IMR-90 (cell line): ENCODE measurements at regions not wholly inside any gene's neighbourhood (a gene's known extent, or its start where the extent isn't known, plus 50 kb on each side); places are given as distances from the start of the nearest gene placed in this dataset.
A peak's percentile ranks its signal among the peaks of the same experiment; 100 is the strongest.

Source experiments
- ATAC-seq: fragments of 200-7000 bp; cut with Tn5 transposase; 2 replicates; pipeline ENCODE4 v1.9.1; 2020; ENCODE audit warnings: low read depth, mild to moderate bottlenecking, moderate library complexity
- BruUV-seq: library from RNA; stranded (reverse); fragments of 400-500 nt; replicated peaks from 2 replicates; lab custom pipeline; 2021; lab: Mats Ljungman, UMichigan
- CTCF ChIA-PET: fragments of 300-600 bp; formaldehyde crosslinking; extraction: SDS; loops from one replicate; lab custom pipeline; 2021; ENCODE audit warnings: antibody characterized with exemption; lab: Yijun Ruan, JAX
- POLR2A ChIA-PET: fragments of 300-600 bp; sonication (Branson Sonifier 250); formaldehyde crosslinking; loops from one replicate; lab custom pipeline; 2022; ENCODE audit warnings: antibody characterized with exemption; ENCODE audit not compliant: unreplicated experiment; lab: Charles Lee
- DNase-seq: peaks from one replicate; pipeline ENCODE4 v3.0.0; 2013
- H2AFZ ChIP-seq: replicated peaks from 2 replicates; pipeline ENCODE3; 2013; ENCODE audit warnings: low read length, mild to moderate bottlenecking; ENCODE audit not compliant: poor library complexity
- H2AK5ac ChIP-seq: 2 replicates; pipeline ENCODE4 v1.6.1; 2013; ENCODE audit warnings: low read depth, low read length, inconsistent platforms
- H2AK9ac ChIP-seq: replicated peaks from 2 replicates; pipeline ENCODE3; 2013; ENCODE audit warnings: mild to moderate bottlenecking, low read depth, low read length, moderate library complexity; ENCODE audit not compliant: poor library complexity
- H2BK120ac ChIP-seq: 2 replicates; pipeline ENCODE4 v1.6.1; 2013; ENCODE audit warnings: low read depth, low read length, inconsistent platforms
- H2BK15ac ChIP-seq: 3 replicates; pipeline ENCODE4 v1.6.1; 2013; ENCODE audit warnings: low read depth, low read length, inconsistent platforms
- H2BK20ac ChIP-seq: 2 replicates; pipeline ENCODE4 v1.6.1; 2013; ENCODE audit warnings: low read depth, mild to moderate bottlenecking, inconsistent platforms, low read length, moderate library complexity
- H2BK5ac ChIP-seq: 2 replicates; pipeline ENCODE4 v1.6.1; 2013; ENCODE audit warnings: mild to moderate bottlenecking, low read depth, low read length, inconsistent platforms; ENCODE audit not compliant: poor library complexity, severe bottlenecking
- H3K14ac ChIP-seq: replicated peaks from 2 replicates; pipeline ENCODE4 v1.6.1; 2013; ENCODE audit warnings: low read depth, low read length, inconsistent platforms
- H3K18ac ChIP-seq: 2 replicates; pipeline ENCODE4 v1.6.1; 2013; ENCODE audit warnings: low read depth, low read length, control low read depth
- H3K23ac ChIP-seq: 2 replicates; pipeline ENCODE4 v1.6.1; 2013; ENCODE audit warnings: low read depth, low read length, inconsistent platforms
- H3K27ac ChIP-seq: 2 replicates; pipeline ENCODE4 v1.5.1; 2013; ENCODE audit warnings: mild to moderate bottlenecking, control low read depth, low read length; ENCODE audit not compliant: insufficient read depth
- H3K27me3 ChIP-seq: 2 replicates; pipeline ENCODE4 v1.6.1; 2013; ENCODE audit warnings: low read length; ENCODE audit not compliant: control insufficient read depth, insufficient read depth
- H3K36me3 ChIP-seq: 2 replicates; pipeline ENCODE4 v1.6.1; 2013; ENCODE audit warnings: low read length, mixed read lengths; ENCODE audit not compliant: control insufficient read depth, insufficient read depth
- H3K4ac ChIP-seq: 2 replicates; pipeline ENCODE4 v1.6.1; 2013; ENCODE audit warnings: low read depth, low read length, inconsistent platforms
- H3K4me1 ChIP-seq: 2 replicates; pipeline ENCODE4 v1.6.1; 2013; ENCODE audit warnings: low read length, mixed read lengths; ENCODE audit not compliant: control insufficient read depth, insufficient read depth
- H3K4me2 ChIP-seq: 2 replicates; pipeline ENCODE4 v1.6.1; 2013; ENCODE audit warnings: low read depth, mild to moderate bottlenecking, control low read depth, low read length, moderate library complexity
- H3K4me3 ChIP-seq: 2 replicates; pipeline ENCODE4 v1.5.1; 2013; ENCODE audit warnings: low read depth, mild to moderate bottlenecking, control low read depth, low read length, moderate library complexity; ENCODE audit not compliant: insufficient read depth
- H3K56ac ChIP-seq: 2 replicates; pipeline ENCODE4 v1.6.1; 2013; ENCODE audit warnings: low read length, inconsistent platforms; ENCODE audit not compliant: insufficient read depth; ENCODE audit errors: extremely low read depth
- H3K79me1 ChIP-seq, 2 experiments: 2 replicates each; pipeline ENCODE4 v1.6.1; 2013; ENCODE audit warnings: low read length in 2 of 2, inconsistent platforms in 1 of 2, low read depth in 1 of 2
- H3K9ac ChIP-seq: 2 replicates; pipeline ENCODE4 v1.6.1; 2013; ENCODE audit warnings: low read depth, low read length, control low read depth
- H3K9me1 ChIP-seq: 2 replicates; pipeline ENCODE4 v1.6.1; 2013; ENCODE audit warnings: low read length, inconsistent platforms; ENCODE audit not compliant: insufficient read depth
- H3K9me3 ChIP-seq: 2 replicates; pipeline ENCODE4 v1.6.1; 2013; ENCODE audit warnings: low read length; ENCODE audit not compliant: control insufficient read depth, insufficient read depth
- H4K20me1 ChIP-seq: 2 replicates; pipeline ENCODE4 v1.6.1; 2013; ENCODE audit warnings: low read length, inconsistent platforms; ENCODE audit not compliant: insufficient read depth
- H4K5ac ChIP-seq: 2 replicates; pipeline ENCODE4 v1.6.1; 2013; ENCODE audit warnings: mild to moderate bottlenecking, low read depth, low read length, control low read depth
- H4K8ac ChIP-seq, 2 experiments: 2 replicates each; pipeline ENCODE4 v1.6.1; 2013; ENCODE audit warnings: low read depth in 2 of 2, low read length in 2 of 2, control low read depth in 1 of 2, inconsistent platforms in 1 of 2
- H4K91ac ChIP-seq: 2 replicates; pipeline ENCODE4 v1.6.1; 2013; ENCODE audit warnings: low read depth, low read length, inconsistent platforms; ENCODE audit not compliant: insufficient read depth
- BHLHE40 ChIP-seq: fragments of 150-350 bp; IDR thresholded peaks from 2 replicates; pipeline ENCODE4 v1.6.1; 2016; ENCODE audit warnings: mild to moderate bottlenecking, low read depth, low read length
- CEBPB ChIP-seq: IDR thresholded peaks from 2 replicates; pipeline ENCODE4 v1.6.1; 2012; ENCODE audit warnings: low read depth, low read length, improper control_type of control experiment
- CHD1 ChIP-seq: IDR thresholded peaks from 2 replicates; pipeline ENCODE4 v1.6.1; 2012; ENCODE audit warnings: low read depth, low read length, improper control_type of control experiment
- CTCF ChIP-seq: conservative IDR thresholded peaks from 2 replicates; pipeline ENCODE4 v1.5.1; 2012; ENCODE audit warnings: mild to moderate bottlenecking, low read depth, low read length, improper control_type of control experiment
- ELK1 ChIP-seq: fragments of 150-350 bp; IDR thresholded peaks from 2 replicates; pipeline ENCODE4 v1.6.1; 2016; ENCODE audit warnings: low read depth, mild to moderate bottlenecking, low read length, moderate library complexity, borderline replicate concordance
- FOS ChIP-seq: fragments of 150-350 bp; IDR thresholded peaks from 2 replicates; pipeline ENCODE4 v1.6.1; 2016; ENCODE audit warnings: low read depth, low read length
- MAFK ChIP-seq: IDR thresholded peaks from 2 replicates; pipeline ENCODE4 v1.6.1; 2012; ENCODE audit warnings: low read depth, low read length, improper control_type of control experiment
- MAZ ChIP-seq: IDR thresholded peaks from 2 replicates; pipeline ENCODE4 v1.6.1; 2012; ENCODE audit warnings: low read depth, mild to moderate bottlenecking, low read length, improper control_type of control experiment, moderate library complexity, borderline replicate concordance
- MXI1 ChIP-seq: IDR thresholded peaks from 2 replicates; pipeline ENCODE4 v1.6.1; 2012; ENCODE audit warnings: low read depth, mild to moderate bottlenecking, low read length, moderate library complexity, borderline replicate concordance
- NFE2L2 ChIP-seq: fragments of 150-350 bp; IDR thresholded peaks from 2 replicates; pipeline ENCODE4 v1.6.1; 2016; ENCODE audit warnings: low read depth, mild to moderate bottlenecking, low read length
- POLR2A ChIP-seq: IDR thresholded peaks from 2 replicates; pipeline ENCODE4 v1.6.1; 2012; ENCODE audit warnings: mild to moderate bottlenecking, low read depth, low read length
- RAD21 ChIP-seq: IDR thresholded peaks from 2 replicates; pipeline ENCODE4 v1.6.1; 2012; ENCODE audit warnings: low read length, improper control_type of control experiment
- RCOR1 ChIP-seq: IDR thresholded peaks from 2 replicates; pipeline ENCODE4 v1.6.1; 2012; ENCODE audit warnings: mild to moderate bottlenecking, low read length, improper control_type of control experiment; ENCODE audit not compliant: insufficient replicate concordance
- RFX5 ChIP-seq: IDR thresholded peaks from 2 replicates; pipeline ENCODE4 v1.8.0; 2012; ENCODE audit warnings: low read depth, mild to moderate bottlenecking, low read length, moderate library complexity
- SMC3 ChIP-seq: fragments of 150-350 bp; IDR thresholded peaks from 2 replicates; pipeline ENCODE4 v1.6.1; 2016; ENCODE audit warnings: low read depth, mild to moderate bottlenecking, antibody characterized with exemption, low read length, moderate library complexity
- WGBS, 2 experiments: methylation state at CpG; one replicate each; pipeline versions ENCODE4 v1.1.5 to v1.1.7; 2013; ENCODE audit warnings: missing lambda C conversion rate in 2 of 2; ENCODE audit not compliant: insufficient read length in 1 of 2; ENCODE audit errors: extremely low coverage in 2 of 2; 5-methylcytosine and 5-hydroxymethylcytosine counted together
- dilution Hi-C: fragments of 300-500 bp; cut with HindIII; formaldehyde crosslinking; loops from one replicate; pipeline ENCODE4 v1.14.3; 2018; ENCODE audit warnings: low sequenced_read_pairs; ENCODE audit not compliant: unreplicated experiment
- in situ Hi-C: fragments of 300-500 bp; cut with MboI; formaldehyde crosslinking; loops from 3 replicates; pipeline ENCODE4 v1.14.3; 2019; ENCODE audit warnings: low sequenced_read_pairs, inconsistent platforms, mixed read lengths
- intact Hi-C: fragments of 100-400 bp; cut with micrococcal nuclease; formaldehyde crosslinking; loops from 2 replicates; pipeline ENCODE4 v1.10.0; 2022

DNA sequence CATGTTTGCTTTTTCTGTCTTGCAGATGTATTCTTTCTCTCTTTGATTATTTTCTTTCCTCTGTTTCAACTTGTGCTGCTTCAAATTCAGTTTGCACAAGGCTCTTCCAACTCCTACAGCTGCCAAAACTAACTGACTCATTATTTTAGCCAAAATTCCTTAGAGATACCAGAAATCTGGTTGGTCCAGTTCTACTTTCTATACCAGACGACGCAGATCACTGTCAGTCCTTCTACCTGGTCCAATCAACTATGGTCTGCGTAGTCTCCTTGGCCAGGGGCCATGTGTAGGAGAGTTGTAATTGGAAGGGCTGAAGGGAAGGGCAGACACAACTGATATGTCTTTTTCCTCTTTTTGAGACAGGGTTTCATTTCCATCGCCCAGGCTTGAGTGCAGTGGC is 51.9 kb upstream of the JAK2 start:
- intact Hi-C loops, result no loop called here
- H2AFZ ChIP-seq, result no peak overlapping the region

More for the DNA sequence above, 51.9 kb upstream of the JAK2 start:
- no peaks in the 10 kb centered on the region; the same call in 1 of the 2 replicates for H3K4me1 ChIP-seq
- H4K20me1 ChIP-seq, result no peaks in the 10 kb centered on the region
- no peak overlapping the region for H3K56ac ChIP-seq
- no peak overlapping the region for H4K91ac ChIP-seq
- H3K9ac ChIP-seq, result no peak overlapping the region
- no peak overlapping the region for H4K8ac ChIP-seq
- BruUV-seq, result no TSS peak
- H3K27me3 ChIP-seq, result no peaks in the 10 kb centered on the region; the same call in 1 of the 2 replicates
- H3K4me3 ChIP-seq, result no peak overlapping the region
- no peak overlapping the region for H2BK15ac ChIP-seq
- no peak overlapping the region for H3K4ac ChIP-seq
- H2AK5ac ChIP-seq, result no peak overlapping the region
- no peak for TF ChIP-seq NFE2L2
- no peak for TF ChIP-seq CHD1
- no peak for TF ChIP-seq FOS
- no peak for TF ChIP-seq SMC3
- TF ChIP-seq CEBPB, result no peak
- no peak for TF ChIP-seq BHLHE40
- no peak for TF ChIP-seq RFX5
- no peak for TF ChIP-seq MXI1
- TF ChIP-seq ELK1, result no peak
- no peak for TF ChIP-seq POLR2A
- no peak for TF ChIP-seq RCOR1
- no peak for TF ChIP-seq CTCF
- TF ChIP-seq MAZ, result no peak
- no peak for TF ChIP-seq RAD21
- TF ChIP-seq MAFK, result no peak
- ATAC-seq (peak; percentile 67), DNase-seq (no peak)
- dilution Hi-C loops, result no loop called here
- no peak overlapping the region for H3K18ac ChIP-seq
- no peak overlapping the region for H3K14ac ChIP-seq
- H3K23ac ChIP-seq, result no peak overlapping the region
- H2BK20ac ChIP-seq, result no peak overlapping the region
- no peak overlapping the region for H3K4me2 ChIP-seq
- H3K36me3 ChIP-seq, result no peaks in the 10 kb centered on the region
- CTCF ChIA-PET, result interaction anchor here (1.6 kb wide), 1 partner anchor 173 kb away, joined by 5 read pairs; no protein-coding TSS in a partner anchor
- H4K5ac ChIP-seq, result no peak overlapping the region
- H2BK120ac ChIP-seq, result no peak overlapping the region
- no peaks in the 10 kb centered on the region for H3K9me3 ChIP-seq
- no CpG with 5 or more reads among the region's 4 CpGs for WGBS, 2 experiments
- no peak overlapping the region for H3K27ac ChIP-seq
- in situ Hi-C loops, result no loop called here
- no peaks in the 10 kb centered on the region for H3K79me1 ChIP-seq
- H3K9me1 ChIP-seq, result no peaks in the 10 kb centered on the region; the same call in 1 of the 2 replicates
- no peak overlapping the region for H2AK9ac ChIP-seq
- POLR2A ChIA-PET, result no interaction called here
- no peak overlapping the region for H2BK5ac ChIP-seq
